Endodermal cell (in vitro differentiated cells): ENCODE measurements at regions not wholly inside any gene's neighbourhood (a gene's known extent, or its start where the extent isn't known, plus 50 kb on each side); places are given as distances from the start of the nearest gene placed in this dataset.

ENCODE experiments used
- DNase-seq: peaks from one replicate; pipeline ENCODE4 v3.0.0-alpha.2; 2017
- H3K27ac ChIP-seq: 2 replicates; pipeline ENCODE4 v1.5.1; 2013; ENCODE audit warnings: mild to moderate bottlenecking, low read depth, low read length, moderate library complexity
- H3K27me3 ChIP-seq: 2 replicates; pipeline ENCODE4 v1.6.1; 2013; ENCODE audit warnings: mild to moderate bottlenecking, low read length, moderate library complexity; ENCODE audit not compliant: insufficient read depth, control insufficient read depth, poor library complexity, severe bottlenecking
- H3K36me3 ChIP-seq: 2 replicates; pipeline ENCODE4 v1.7.0; 2013; ENCODE audit warnings: mild to moderate bottlenecking, low read length, moderate library complexity; ENCODE audit not compliant: control insufficient read depth, insufficient read depth
- H3K4me1 ChIP-seq: one replicate; pipeline ENCODE4 v1.7.0; 2013; ENCODE audit warnings: low read length; ENCODE audit not compliant: control insufficient read depth, insufficient read depth
- H3K4me3 ChIP-seq: 2 replicates; pipeline ENCODE4 v1.5.1; 2013; ENCODE audit warnings: mild to moderate bottlenecking, low read length, moderate library complexity
- H3K9ac ChIP-seq: 2 replicates; pipeline ENCODE4 v1.6.1; 2013; ENCODE audit warnings: mild to moderate bottlenecking, low read length, moderate library complexity; ENCODE audit not compliant: poor library complexity, severe bottlenecking; ENCODE audit errors: extremely low read depth
- H3K9me3 ChIP-seq: 2 replicates; pipeline ENCODE4 v1.6.1; 2013; ENCODE audit warnings: mild to moderate bottlenecking, low read length, moderate library complexity; ENCODE audit not compliant: control insufficient read depth
- H3K27ac Mint-ChIP-seq: 2 replicates; pipeline ENCODE4 v1.8.0; 2020; ENCODE audit warnings: mixed read lengths
- H3K27me3 Mint-ChIP-seq: 2 replicates; pipeline ENCODE4 v1.8.0; 2021; ENCODE audit warnings: mild to moderate bottlenecking, mixed read lengths; ENCODE audit not compliant: insufficient read depth
- H3K36me3 Mint-ChIP-seq: 2 replicates; pipeline ENCODE4 v1.8.0; 2020; ENCODE audit warnings: low read depth, mixed read lengths
- H3K4me1 Mint-ChIP-seq: 2 replicates; pipeline ENCODE4 v1.8.0; 2020; ENCODE audit warnings: mixed read lengths
- H3K4me3 Mint-ChIP-seq: 2 replicates; pipeline ENCODE4 v1.8.0; 2020; ENCODE audit warnings: mild to moderate bottlenecking, moderate library complexity, mixed read lengths
- H3K9me3 Mint-ChIP-seq: 2 replicates; pipeline ENCODE4 v1.8.0; 2020; ENCODE audit warnings: mild to moderate bottlenecking, mixed read lengths
- WGBS, 2 experiments: methylation state at CpG; one replicate each; pipeline versions ENCODE4 v1.1.5 to v1.1.7; 2013; ENCODE audit warnings: missing lambda C conversion rate in 2 of 2, mixed read lengths in 1 of 2; ENCODE audit not compliant: insufficient coverage in 1 of 2, insufficient read length in 1 of 2; 5-methylcytosine and 5-hydroxymethylcytosine counted together
- TF ChIP-seq, protein P1 (sequence below): fragments of 200-600 bp; sonication (generic); conservative IDR thresholded peaks from 2 replicates; pipeline ENCODE4 v1.5.0; 2021; ENCODE audit warnings: antibody characterized with exemption, mild to moderate bottlenecking

GRCh38 chr13:37966266-37966665 lies 96.7 kb upstream of the TRPC4 start:
- WGBS, 2 experiments, result 100% methylated on average over 1 of the region's 1 CpG; no CpG with 5 or more reads in 1 of the 2 experiments
- H3K4me1 Mint-ChIP-seq, result peaks cover 18% of the 10 kb centered on the region
- TF ChIP-seq, protein P1, sequence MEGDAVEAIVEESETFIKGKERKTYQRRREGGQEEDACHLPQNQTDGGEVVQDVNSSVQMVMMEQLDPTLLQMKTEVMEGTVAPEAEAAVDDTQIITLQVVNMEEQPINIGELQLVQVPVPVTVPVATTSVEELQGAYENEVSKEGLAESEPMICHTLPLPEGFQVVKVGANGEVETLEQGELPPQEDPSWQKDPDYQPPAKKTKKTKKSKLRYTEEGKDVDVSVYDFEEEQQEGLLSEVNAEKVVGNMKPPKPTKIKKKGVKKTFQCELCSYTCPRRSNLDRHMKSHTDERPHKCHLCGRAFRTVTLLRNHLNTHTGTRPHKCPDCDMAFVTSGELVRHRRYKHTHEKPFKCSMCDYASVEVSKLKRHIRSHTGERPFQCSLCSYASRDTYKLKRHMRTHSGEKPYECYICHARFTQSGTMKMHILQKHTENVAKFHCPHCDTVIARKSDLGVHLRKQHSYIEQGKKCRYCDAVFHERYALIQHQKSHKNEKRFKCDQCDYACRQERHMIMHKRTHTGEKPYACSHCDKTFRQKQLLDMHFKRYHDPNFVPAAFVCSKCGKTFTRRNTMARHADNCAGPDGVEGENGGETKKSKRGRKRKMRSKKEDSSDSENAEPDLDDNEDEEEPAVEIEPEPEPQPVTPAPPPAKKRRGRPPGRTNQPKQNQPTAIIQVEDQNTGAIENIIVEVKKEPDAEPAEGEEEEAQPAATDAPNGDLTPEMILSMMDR, result no peak
- no peak overlapping the region for H3K27ac Mint-ChIP-seq
- no peak overlapping the region for H3K27ac ChIP-seq
- H3K4me3 ChIP-seq, result peak overlapping the region; percentile 21
- no peak for DNase-seq
- no peak overlapping the region for H3K9ac ChIP-seq
- no peaks in the 10 kb centered on the region for H3K36me3 ChIP-seq
- no peaks in the 10 kb centered on the region for H3K27me3 Mint-ChIP-seq
- no peak overlapping the region for H3K4me3 Mint-ChIP-seq
- H3K4me1 ChIP-seq, result peaks cover 3% of the 10 kb centered on the region
- peaks cover 25% of the 10 kb centered on the region for H3K9me3 ChIP-seq
- H3K27me3 ChIP-seq, result no peaks in the 10 kb centered on the region
- peaks cover 24% of the 10 kb centered on the region for H3K9me3 Mint-ChIP-seq
- H3K36me3 Mint-ChIP-seq, result peaks cover 18% of the 10 kb centered on the region

DNA sequence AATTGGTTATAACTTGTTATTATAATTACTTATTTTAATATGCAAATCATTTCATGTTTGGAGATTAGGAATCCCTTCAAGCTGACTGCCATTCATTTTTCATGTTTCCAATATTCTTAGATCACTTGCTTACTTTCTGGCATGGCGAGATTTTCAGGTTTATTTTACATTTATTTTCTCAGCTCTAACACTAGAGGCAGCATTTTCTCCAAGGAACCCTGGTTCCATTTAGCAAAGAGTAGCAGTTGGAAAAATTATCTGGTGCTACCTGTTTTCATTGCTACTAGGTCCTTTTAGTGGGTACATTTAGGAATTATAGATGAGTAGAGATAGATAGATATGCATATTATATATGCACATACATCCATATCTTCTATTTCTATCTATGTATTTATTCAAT lies 90.9 kb upstream of the TRPC4 start:
- 100% methylated on average over 1 of the region's 1 CpG for WGBS, 2 experiments

DNA sequence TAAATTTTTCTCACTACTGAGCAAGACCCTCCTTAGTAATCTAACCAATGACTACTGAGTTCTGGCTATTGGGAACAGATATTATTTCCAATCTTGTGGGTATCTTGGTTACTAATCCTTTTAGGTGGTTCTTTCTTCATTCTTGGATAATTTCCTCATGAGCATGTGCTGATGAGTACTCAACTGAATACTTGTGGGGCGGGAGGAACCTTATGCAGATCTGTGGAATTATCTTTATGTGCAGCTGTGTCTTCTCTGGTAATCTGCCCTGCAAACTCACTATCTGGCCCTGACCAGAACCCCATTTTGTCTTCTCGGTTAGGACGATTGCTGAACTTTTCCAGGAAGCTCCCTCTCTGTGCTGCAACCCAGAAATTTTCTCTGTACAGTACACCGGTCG lies 89.7 kb upstream of the TRPC4 start:
- no peaks in the 10 kb centered on the region for H3K27me3 Mint-ChIP-seq
- H3K27ac Mint-ChIP-seq, result no peak overlapping the region
- TF ChIP-seq, protein P1, result no peak
- 87 to 100% methylated on average over 2 to 5 of the region's 5 CpGs for WGBS, 2 experiments
- Histone ChIP-seq H3K4me1 (peaks cover 2% of the 10 kb centered on the region), H3K27ac (no peak overlapping the region), H3K9me3 (no peaks in the 10 kb centered on the region), H3K36me3 (no peaks in the 10 kb centered on the region), H3K9ac (no peak overlapping the region), H3K4me3 (no peak overlapping the region), H3K27me3 (no peaks in the 10 kb centered on the region)
- H3K4me3 Mint-ChIP-seq, result no peak overlapping the region
- H3K36me3 Mint-ChIP-seq, result peaks cover 6% of the 10 kb centered on the region
- no peak for DNase-seq
- peaks cover 2% of the 10 kb centered on the region for H3K9me3 Mint-ChIP-seq
- H3K4me1 Mint-ChIP-seq, result peaks cover 6% of the 10 kb centered on the region

More for the DNA sequence above, 90.9 kb upstream of the TRPC4 start:
- Histone ChIP-seq H3K4me1 (peaks cover 3% of the 10 kb centered on the region), H3K9me3 (no peaks in the 10 kb centered on the region), H3K9ac (no peak overlapping the region), H3K4me3 (no peak overlapping the region), H3K27ac (no peak overlapping the region), H3K27me3 (no peaks in the 10 kb centered on the region), H3K36me3 (no peaks in the 10 kb centered on the region)
- DNase-seq, result no peak
- no peak overlapping the region for H3K4me3 Mint-ChIP-seq
- peaks cover 3% of the 10 kb centered on the region for H3K9me3 Mint-ChIP-seq
- peaks cover 6% of the 10 kb centered on the region for H3K36me3 Mint-ChIP-seq
- peaks cover 12% of the 10 kb centered on the region for H3K4me1 Mint-ChIP-seq
- no peaks in the 10 kb centered on the region for H3K27me3 Mint-ChIP-seq
- TF ChIP-seq, protein P1, result peak; percentile 71
- H3K27ac Mint-ChIP-seq, result no peak overlapping the region
